NCI-H345 (cell line): ENCODE measurements at regions not wholly inside any gene's neighbourhood (a gene's known extent, or its start where the extent isn't known, plus 50 kb on each side); places are given as distances from the start of the nearest gene placed in this dataset.

Source experiments
- DNase-seq: peaks from one replicate; lab custom pipeline; 2025; lab: John Stamatoyannopoulos, UW

- DNase-seq, result no peak
Measured at GRCh38 chr3:190252080-190252479, 70.2 kb downstream of the CLDN1 start.

GRCh38 chr3:190249414-190249813 is 72.8 kb downstream of the CLDN1 start:
- no peak for DNase-seq

GRCh38 chr3:190242147-190242546 is 80.1 kb downstream of the CLDN1 start:
- DNase-seq, result no peak

GRCh38 chr3:190239325-190239724 is 82.9 kb downstream of the CLDN1 start:
- DNase-seq, result no peak

- DNase-seq, result no peak
Measured at GRCh38 chr3:190238871-190239270, 83.4 kb downstream of the CLDN1 start.

- DNase-seq, result no peak
Measured at GRCh38 chr3:190234621-190235020, 87.6 kb downstream of the CLDN1 start.

GRCh38 chr3:190229632-190230424 is 92.4 kb downstream of the CLDN1 start:
- DNase-seq, result no peak

GRCh38 chr3:190227064-190227463 is 95.2 kb downstream of the CLDN1 start:
- no peak for DNase-seq

- DNase-seq, result peak; percentile 55
Measured at GRCh38 chr3:190224863-190225692, 97.2 kb downstream of the CLDN1 start.

GRCh38 chr3:190224456-190224855 is 97.8 kb downstream of the CLDN1 start:
- no peak for DNase-seq

- DNase-seq, result no peak
Measured at GRCh38 chr3:190222916-190223315, 99.3 kb downstream of the CLDN1 start.

- no peak for DNase-seq
Measured at GRCh38 chr3:190222360-190222759, 99.9 kb downstream of the CLDN1 start.

GRCh38 chr3:190220362-190220761 is 99.7 kb upstream of the P3H2 start:
- no peak for DNase-seq

GRCh38 chr3:190217081-190217480 is 96.4 kb upstream of the P3H2 start:
- DNase-seq, result no peak

GRCh38 chr3:190213727-190214126 is 93.0 kb upstream of the P3H2 start:
- no peak for DNase-seq

GRCh38 chr3:190210608-190211007 is 89.9 kb upstream of the P3H2 start:
- no peak for DNase-seq

- DNase-seq, result no peak
Measured at GRCh38 chr3:190209533-190209932, 88.8 kb upstream of the P3H2 start.

- no peak for DNase-seq
Measured at GRCh38 chr3:190208196-190208595, 87.5 kb upstream of the P3H2 start.

- no peak for DNase-seq
Measured at GRCh38 chr3:190205739-190206138, 85.0 kb upstream of the P3H2 start.

- DNase-seq, result no peak
Measured at GRCh38 chr3:190204200-190204599, 83.5 kb upstream of the P3H2 start.

- DNase-seq, result no peak
Measured at GRCh38 chr3:190197346-190197763, 76.7 kb upstream of the P3H2 start.

- DNase-seq, result no peak
Measured at GRCh38 chr3:190194506-190194905, 73.8 kb upstream of the P3H2 start.

GRCh38 chr3:190193210-190193609 is 72.5 kb upstream of the P3H2 start:
- DNase-seq, result no peak
